ENCODE measurements at regions not wholly inside any gene's neighbourhood (a gene's known extent, or its start where the extent isn't known, plus 50 kb on each side); places are given as distances from the start of the nearest gene placed in this dataset.

GRCh38 chr17:59493867-59494266, 71.5 kb upstream of the DHX40 start:
- TF ChIP-seq POLR2A (IDR thresholded peaks at IDR 0.05) (no peak), CTCF (IDR thresholded peaks at IDR 0.05) (no peak)

Measured in heart left ventricle (tissue), 13 donors.